Thoracic aorta (tissue), 2 donors: ENCODE measurements at regions not wholly inside any gene's neighbourhood (a gene's known extent, or its start where the extent isn't known, plus 50 kb on each side); places are given as distances from the start of the nearest gene placed in this dataset.

Source experiments
- ATAC-seq: fragments of 150-250 bp; one replicate; pipeline ENCODE4 v1.8.0; 2017; ENCODE audit warnings: low read depth; ENCODE audit not compliant: insufficient number of reproducible peaks, low FRiP score
- DNase-seq: peaks from one replicate; pipeline ENCODE4 v3.0.0-alpha.2; 2020; ENCODE audit warnings: low spot score
- H3K27ac ChIP-seq, 2 donors: fragments of 200-600 bp; sonication (generic); 1 replicate in 1 of 2; 2 replicates in 1 of 2; pipeline ENCODE4 v1.5.1; 2016; ENCODE audit warnings: mild to moderate bottlenecking in 2 of 2, moderate library complexity in 2 of 2
- H3K27me3 ChIP-seq: fragments of 200-600 bp; sonication (generic); replicated peaks from 2 replicates; pipeline ENCODE4 v1.6.0; 2016; ENCODE audit warnings: mild to moderate bottlenecking; ENCODE audit not compliant: insufficient read depth
- H3K36me3 ChIP-seq: fragments of 200-600 bp; sonication (generic); one replicate; pipeline ENCODE4 v1.5.1; 2016
- H3K4me1 ChIP-seq, 2 donors: fragments of 200-600 bp; sonication (generic); 1 replicate in 1 of 2; 2 replicates in 1 of 2; pipeline versions ENCODE4 v1.5.1 to v1.6.0; 2016; ENCODE audit warnings: low read depth in 2 of 2, mild to moderate bottlenecking in 1 of 2; ENCODE audit not compliant: control insufficient read depth in 1 of 2
- H3K4me3 ChIP-seq: fragments of 200-600 bp; sonication (generic); 2 replicates; pipeline ENCODE4 v1.5.1; 2016; ENCODE audit warnings: mild to moderate bottlenecking
- H3K9me3 ChIP-seq: fragments of 200-600 bp; sonication (generic); 2 replicates; pipeline ENCODE4 v1.5.1; 2016
- TF ChIP-seq, protein P1 (sequence below): fragments of 200-600 bp; sonication (generic); IDR thresholded peaks from one replicate; pipeline ENCODE4 v1.5.1; 2019; ENCODE audit warnings: antibody characterized with exemption

DNA sequence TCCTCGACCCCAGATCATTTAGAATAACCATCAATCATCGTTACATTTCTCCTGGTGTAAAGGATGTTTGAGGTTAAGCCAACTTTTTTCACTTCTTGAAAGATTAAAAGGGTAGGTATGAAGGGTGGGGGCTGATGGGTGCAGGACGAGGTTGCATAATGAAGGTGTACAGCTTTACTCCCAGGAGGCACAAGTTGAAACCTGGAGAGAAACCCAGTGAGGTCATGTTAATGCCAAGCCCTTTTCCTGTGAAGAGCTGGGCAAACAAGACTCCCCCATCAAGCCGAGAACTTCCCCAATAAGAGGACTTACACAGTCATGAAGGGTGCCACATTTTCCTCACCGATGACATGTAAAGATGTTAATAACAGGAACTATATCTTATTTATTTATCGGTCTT lies 84.3 kb downstream of the FZD10 start:
- no peaks in the 10 kb centered on the region for H3K27me3 ChIP-seq
- TF ChIP-seq, protein P1, sequence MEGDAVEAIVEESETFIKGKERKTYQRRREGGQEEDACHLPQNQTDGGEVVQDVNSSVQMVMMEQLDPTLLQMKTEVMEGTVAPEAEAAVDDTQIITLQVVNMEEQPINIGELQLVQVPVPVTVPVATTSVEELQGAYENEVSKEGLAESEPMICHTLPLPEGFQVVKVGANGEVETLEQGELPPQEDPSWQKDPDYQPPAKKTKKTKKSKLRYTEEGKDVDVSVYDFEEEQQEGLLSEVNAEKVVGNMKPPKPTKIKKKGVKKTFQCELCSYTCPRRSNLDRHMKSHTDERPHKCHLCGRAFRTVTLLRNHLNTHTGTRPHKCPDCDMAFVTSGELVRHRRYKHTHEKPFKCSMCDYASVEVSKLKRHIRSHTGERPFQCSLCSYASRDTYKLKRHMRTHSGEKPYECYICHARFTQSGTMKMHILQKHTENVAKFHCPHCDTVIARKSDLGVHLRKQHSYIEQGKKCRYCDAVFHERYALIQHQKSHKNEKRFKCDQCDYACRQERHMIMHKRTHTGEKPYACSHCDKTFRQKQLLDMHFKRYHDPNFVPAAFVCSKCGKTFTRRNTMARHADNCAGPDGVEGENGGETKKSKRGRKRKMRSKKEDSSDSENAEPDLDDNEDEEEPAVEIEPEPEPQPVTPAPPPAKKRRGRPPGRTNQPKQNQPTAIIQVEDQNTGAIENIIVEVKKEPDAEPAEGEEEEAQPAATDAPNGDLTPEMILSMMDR: no peak
- H3K27ac ChIP-seq: no peak overlapping the region
- H3K4me3 ChIP-seq: no peak overlapping the region
- H3K4me1 ChIP-seq: no peaks in the 10 kb centered on the region
- no peaks in the 10 kb centered on the region for H3K9me3 ChIP-seq
- ATAC-seq: no peak
- H3K36me3 ChIP-seq: no peaks in the 10 kb centered on the region
- no peak for DNase-seq

DNA sequence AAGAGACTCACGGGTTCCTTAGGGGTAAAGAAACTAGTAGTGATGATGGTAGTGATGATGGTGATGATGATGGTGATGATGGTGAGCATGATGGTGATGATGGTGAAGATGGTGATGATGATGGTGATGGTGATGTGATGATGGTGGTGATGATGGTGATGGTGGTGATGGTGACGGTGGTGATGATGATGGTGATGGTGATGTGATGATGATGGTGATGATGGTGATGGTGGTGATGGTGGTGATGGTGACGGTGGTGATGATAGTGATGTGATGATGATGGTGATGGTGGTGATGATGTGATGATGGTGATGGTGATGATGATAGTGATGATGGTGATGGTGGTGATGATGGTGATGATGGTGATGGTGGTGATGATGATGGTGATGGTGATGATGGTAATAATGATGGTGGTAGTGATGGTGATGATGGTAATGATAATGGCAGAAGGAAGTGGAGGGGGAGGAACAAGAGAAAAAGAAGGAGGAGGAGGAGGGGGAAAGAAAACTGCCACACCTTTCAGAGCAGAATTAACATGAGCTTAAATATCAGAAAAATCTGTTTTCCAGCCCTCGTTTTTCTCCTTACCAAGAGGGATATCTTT lies 85.5 kb downstream of the FZD10 start:
- Histone ChIP-seq H3K9me3 (no peaks in the 10 kb centered on the region), H3K4me1 (no peaks in the 10 kb centered on the region), H3K4me3 (no peak overlapping the region), H3K36me3 (no peaks in the 10 kb centered on the region), H3K27me3 (no peaks in the 10 kb centered on the region), H3K27ac (no peak overlapping the region)
- DNase-seq: no peak
- no peak for ATAC-seq
- TF ChIP-seq, protein P1: no peak

DNA sequence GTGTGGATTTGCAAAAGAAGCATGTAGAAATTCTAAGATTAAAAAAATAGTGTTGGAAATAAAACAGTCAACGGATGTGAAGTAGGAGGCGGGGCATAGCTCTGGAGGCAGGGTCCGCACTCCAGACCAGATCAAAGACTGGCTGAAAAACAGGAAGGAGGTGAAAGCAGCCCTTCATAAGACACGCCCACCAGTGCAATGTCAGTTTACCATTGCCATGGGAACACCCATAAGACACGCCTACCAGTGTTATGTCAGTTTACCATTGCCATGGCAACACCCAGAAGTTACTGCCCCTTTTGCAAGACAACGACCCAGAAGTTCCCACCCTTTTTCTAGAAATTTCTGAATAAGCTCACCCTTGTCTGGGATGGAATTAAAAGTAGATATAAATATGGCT lies 87.1 kb downstream of the FZD10 start:
- no peak for ATAC-seq

DNA sequence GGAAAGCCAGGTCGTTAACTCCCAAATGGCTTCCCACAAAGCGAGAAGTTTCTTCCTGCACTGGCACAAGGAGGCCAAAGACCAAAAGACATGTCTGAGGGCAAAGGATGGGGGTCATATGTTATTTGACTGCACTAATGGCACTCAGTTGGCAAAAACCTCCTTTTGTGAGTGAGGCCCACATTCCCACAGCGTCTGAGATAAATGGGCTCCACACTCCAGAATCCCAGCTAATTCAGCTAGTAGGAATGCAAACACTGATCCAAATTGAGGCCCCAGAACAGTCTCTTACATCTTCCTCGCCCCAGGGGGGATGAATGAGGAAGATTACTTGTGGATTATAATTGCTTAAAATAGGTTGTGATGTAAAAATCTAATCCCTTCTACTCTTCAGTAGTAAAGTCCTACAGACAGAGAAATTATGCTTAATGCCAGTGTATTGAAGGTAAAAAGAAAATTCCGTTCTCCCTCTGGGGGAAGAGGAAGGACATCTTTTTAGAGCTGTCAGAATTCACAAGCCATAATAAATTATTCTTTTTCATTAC lies 86.4 kb upstream of the PIWIL1 start:
- H3K27me3 ChIP-seq: no peaks in the 10 kb centered on the region
- H3K4me1 ChIP-seq: no peaks in the 10 kb centered on the region
- no peaks in the 10 kb centered on the region for H3K9me3 ChIP-seq
- ATAC-seq (no peak), DNase-seq (no peak)
- TF ChIP-seq, protein P1: no peak
- no peak overlapping the region for H3K27ac ChIP-seq
- no peak overlapping the region for H3K4me3 ChIP-seq
- no peaks in the 10 kb centered on the region for H3K36me3 ChIP-seq

More for the DNA sequence above, 87.1 kb downstream of the FZD10 start:
- H3K27me3 ChIP-seq: no peaks in the 10 kb centered on the region
- H3K36me3 ChIP-seq: no peaks in the 10 kb centered on the region
- H3K9me3 ChIP-seq: no peaks in the 10 kb centered on the region
- no peaks in the 10 kb centered on the region for H3K4me1 ChIP-seq
- H3K27ac ChIP-seq: no peak overlapping the region
- TF ChIP-seq, protein P1: no peak
- no peak overlapping the region for H3K4me3 ChIP-seq
- no peak for DNase-seq

DNA sequence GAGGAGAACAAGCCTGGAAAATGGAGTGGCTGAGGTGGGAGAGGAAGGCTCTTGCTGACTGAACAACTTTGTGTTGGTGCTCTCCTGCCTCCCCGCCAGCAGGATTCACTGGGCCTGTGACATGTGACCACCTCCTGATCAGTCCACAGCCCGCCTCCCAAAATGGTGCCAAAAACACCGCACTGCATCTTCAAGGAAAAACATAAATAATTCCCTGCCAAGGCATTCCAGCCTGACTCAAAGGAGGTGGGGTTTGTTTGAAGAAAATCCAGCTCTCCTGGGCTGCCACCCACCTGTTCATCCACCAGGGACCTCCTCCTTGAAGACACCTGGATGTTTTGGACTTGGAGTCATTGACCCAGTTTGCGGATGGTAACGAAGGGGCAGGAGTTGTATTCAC lies 83.8 kb upstream of the PIWIL1 start:
- no peaks in the 10 kb centered on the region for H3K9me3 ChIP-seq
- H3K4me1 ChIP-seq: no peaks in the 10 kb centered on the region
- no peak overlapping the region for H3K27ac ChIP-seq
- no peaks in the 10 kb centered on the region for H3K36me3 ChIP-seq
- TF ChIP-seq, protein P1: no peak
- ATAC-seq (no peak), DNase-seq (no peak)
- no peaks in the 10 kb centered on the region for H3K27me3 ChIP-seq
- no peak overlapping the region for H3K4me3 ChIP-seq
